ENCODE measurements at regions not wholly inside any gene's neighbourhood (a gene's known extent, or its start where the extent isn't known, plus 50 kb on each side); places are given as distances from the start of the nearest gene placed in this dataset.

- ChIA-PET CTCF (interaction anchor here (0.6 kb wide), 1 partner anchor 23 kb away, joined by 3 read pairs; no protein-coding TSS in a partner anchor), POLR2A (no interaction called here)
- H3K27ac ChIP-seq (ENCODE audit: low read depth, low read length): no peak overlapping the region
- no peak for TF ChIP-seq CTCF (IDR thresholded peaks at IDR 0.05; ENCODE audit: low read depth, low read length)
- H3K4me3 ChIP-seq (ENCODE audit: low read depth, low read length): no peak overlapping the region
- H3K27me3 ChIP-seq (ENCODE audit: control insufficient read depth, insufficient read depth, low read length): no peaks in the 10 kb centered on the region
- no peak for DNase-seq (ENCODE audit: low read depth, low spot score)
- H3K9me3 ChIP-seq (ENCODE audit: control insufficient read depth, insufficient read depth, low read length): no peaks in the 10 kb centered on the region
These were observed 552.9 kb downstream of the DIPK2A start for GRCh38 chr3:144524531-144524930.

- CTCF ChIA-PET: no interaction called here
These were observed 557.9 kb downstream of the DIPK2A start for GRCh38 chr3:144529566-144529965.

GRCh38 chr3:144544871-144545270 lies 573.2 kb downstream of the DIPK2A start:
- CTCF ChIA-PET: no interaction called here
- Histone ChIP-seq H3K27me3 (ENCODE audit: control insufficient read depth, insufficient read depth, low read length) (no peaks in the 10 kb centered on the region), H3K9me3 (ENCODE audit: control insufficient read depth, insufficient read depth, low read length) (no peaks in the 10 kb centered on the region), H3K27ac (ENCODE audit: low read depth, low read length) (no peak overlapping the region), H3K4me3 (ENCODE audit: low read depth, low read length) (no peak overlapping the region)
- no peak for DNase-seq (ENCODE audit: low read depth, low spot score)
- no peak for TF ChIP-seq CTCF (IDR thresholded peaks at IDR 0.05; ENCODE audit: low read depth, low read length)
- POLR2A ChIA-PET: no interaction called here

More at GRCh38 chr3:144529566-144529965, 557.9 kb downstream of the DIPK2A start:
- no peaks in the 10 kb centered on the region for H3K9me3 ChIP-seq (ENCODE audit: control insufficient read depth, insufficient read depth, low read length)
- H3K27ac ChIP-seq (ENCODE audit: low read depth, low read length): no peak overlapping the region
- H3K27me3 ChIP-seq (ENCODE audit: control insufficient read depth, insufficient read depth, low read length): no peaks in the 10 kb centered on the region
- H3K4me3 ChIP-seq (ENCODE audit: low read depth, low read length): no peak overlapping the region
- POLR2A ChIA-PET: no interaction called here
- TF ChIP-seq CTCF (IDR thresholded peaks at IDR 0.05; ENCODE audit: low read depth, low read length): no peak
- DNase-seq (ENCODE audit: low read depth, low spot score): no peak

- Histone ChIP-seq H3K9me3 (ENCODE audit: control insufficient read depth, insufficient read depth, low read length) (no peaks in the 10 kb centered on the region), H3K27ac (ENCODE audit: low read depth, low read length) (no peak overlapping the region), H3K4me3 (ENCODE audit: low read depth, low read length) (no peak overlapping the region), H3K27me3 (ENCODE audit: control insufficient read depth, insufficient read depth, low read length) (no peaks in the 10 kb centered on the region)
- ChIA-PET CTCF (interaction anchor here (1.6 kb wide), 1 partner anchor 11 kb away, joined by 3 read pairs; no protein-coding TSS in a partner anchor), POLR2A (no interaction called here)
- no peak for DNase-seq (ENCODE audit: low read depth, low spot score)
- no peak for TF ChIP-seq CTCF (IDR thresholded peaks at IDR 0.05; ENCODE audit: low read depth, low read length)
These were observed 574.9 kb downstream of the DIPK2A start for GRCh38 chr3:144546539-144546938.

- no peak for DNase-seq (ENCODE audit: low read depth, low spot score)
- no peaks in the 10 kb centered on the region for H3K9me3 ChIP-seq (ENCODE audit: control insufficient read depth, insufficient read depth, low read length)
- TF ChIP-seq CTCF (IDR thresholded peaks at IDR 0.05; ENCODE audit: low read depth, low read length): no peak
- ChIA-PET CTCF (no interaction called here), POLR2A (no interaction called here)
- H3K27me3 ChIP-seq (ENCODE audit: control insufficient read depth, insufficient read depth, low read length): no peaks in the 10 kb centered on the region
- no peak overlapping the region for H3K27ac ChIP-seq (ENCODE audit: low read depth, low read length)
- H3K4me3 ChIP-seq (ENCODE audit: low read depth, low read length): no peak overlapping the region
These were observed 576.7 kb downstream of the DIPK2A start for GRCh38 chr3:144548346-144548745.
